GM21367 (cell line): ENCODE measurements at regions not wholly inside any gene's neighbourhood (a gene's known extent, or its start where the extent isn't known, plus 50 kb on each side); places are given as distances from the start of the nearest gene placed in this dataset.

Source experiments
- ATAC-seq: cut with Tn5 transposase; IDR thresholded peaks from one replicate; pipeline ENCODE4 v1.9.1; 2021; ENCODE audit not compliant: unreplicated experiment

- no peak for ATAC-seq
Observed at GRCh38 chr22:48391171-48391711, 1436.4 kb downstream of the BRD1 start.

GRCh38 chr22:48389916-48390315 lies 1437.8 kb downstream of the BRD1 start:
- ATAC-seq, result no peak

GRCh38 chr22:48382197-48382596 lies 1445.5 kb downstream of the BRD1 start:
- no peak for ATAC-seq

GRCh38 chr22:48380016-48380665 lies 1447.5 kb downstream of the BRD1 start:
- ATAC-seq, result no peak

GRCh38 chr22:48379371-48379770 lies 1448.3 kb downstream of the BRD1 start:
- no peak for ATAC-seq

GRCh38 chr22:48378673-48379072 lies 1449.0 kb downstream of the BRD1 start:
- ATAC-seq, result no peak

GRCh38 chr22:48376936-48377712 lies 1450.5 kb downstream of the BRD1 start:
- ATAC-seq, result no peak

- no peak for ATAC-seq
Observed at GRCh38 chr22:48376428-48376827, 1451.2 kb downstream of the BRD1 start.

- ATAC-seq, result no peak
Observed at GRCh38 chr22:48373626-48374173, 1454.0 kb downstream of the BRD1 start.

- no peak for ATAC-seq
Observed at GRCh38 chr22:48372390-48372789, 1455.3 kb downstream of the BRD1 start.

GRCh38 chr22:48371391-48371790 lies 1456.3 kb downstream of the BRD1 start:
- ATAC-seq, result no peak

GRCh38 chr22:48370508-48371325 lies 1457.0 kb downstream of the BRD1 start:
- ATAC-seq, result no peak

GRCh38 chr22:48369789-48370507 lies 1457.7 kb downstream of the BRD1 start:
- no peak for ATAC-seq

- no peak for ATAC-seq
Observed at GRCh38 chr22:48368975-48369525, 1458.6 kb downstream of the BRD1 start.

GRCh38 chr22:48367731-48368130 lies 1459.9 kb downstream of the BRD1 start:
- ATAC-seq, result no peak

- no peak for ATAC-seq
Observed at GRCh38 chr22:48366591-48366990, 1461.1 kb downstream of the BRD1 start.

- ATAC-seq, result no peak
Observed at GRCh38 chr22:48366056-48366455, 1461.6 kb downstream of the BRD1 start.

GRCh38 chr22:48365386-48365785 lies 1462.3 kb downstream of the BRD1 start:
- no peak for ATAC-seq

GRCh38 chr22:48362721-48363404 lies 1464.8 kb downstream of the BRD1 start:
- no peak for ATAC-seq
